Ishikawa (cell line): ENCODE measurements at regions not wholly inside any gene's neighbourhood (a gene's known extent, or its start where the extent isn't known, plus 50 kb on each side); places are given as distances from the start of the nearest gene placed in this dataset.

Source experiments
- CEBPB ChIP-seq: IDR thresholded peaks from 2 replicates; pipeline ENCODE4 v1.6.1; 2012
- CREB1 ChIP-seq: IDR thresholded peaks from 2 replicates; pipeline ENCODE4 v1.6.1; 2012; ENCODE audit warnings: low read depth
- EP300 ChIP-seq: IDR thresholded peaks from 2 replicates; pipeline ENCODE4 v1.6.1; 2012; ENCODE audit warnings: borderline replicate concordance
- FOXM1 ChIP-seq: IDR thresholded peaks from 2 replicates; pipeline ENCODE4 v1.6.1; 2012; ENCODE audit warnings: low read depth, borderline replicate concordance
- NFIC ChIP-seq: IDR thresholded peaks from 2 replicates; pipeline ENCODE4 v1.6.1; 2012
- RAD21 ChIP-seq: IDR thresholded peaks from 2 replicates; pipeline ENCODE4 v1.6.1; 2012; ENCODE audit warnings: low read depth
- TAF1 ChIP-seq: IDR thresholded peaks from 2 replicates; pipeline ENCODE4 v1.6.1; 2012; ENCODE audit warnings: low read depth, mild to moderate bottlenecking
- TCF12 ChIP-seq: IDR thresholded peaks from 2 replicates; pipeline ENCODE4 v1.6.1; 2012; ENCODE audit warnings: low read depth
- TEAD4 ChIP-seq: IDR thresholded peaks from 2 replicates; pipeline ENCODE4 v1.6.1; 2012
- YY1 ChIP-seq: IDR thresholded peaks from 2 replicates; pipeline ENCODE4 v1.6.1; 2012; ENCODE audit warnings: low read depth
- ZBTB7A ChIP-seq: IDR thresholded peaks from 2 replicates; pipeline ENCODE4 v1.6.1; 2012; ENCODE audit warnings: low read depth
- TF ChIP-seq, protein P1 (sequence below): IDR thresholded peaks from 2 replicates; pipeline ENCODE4 v1.6.1; 2012
- TF ChIP-seq, protein P2 (sequence below): IDR thresholded peaks from 2 replicates; pipeline ENCODE4 v1.6.1; 2012
- TF ChIP-seq, protein P3 (sequence below): IDR thresholded peaks from 2 replicates; pipeline ENCODE4 v1.6.1; 2012; ENCODE audit warnings: low read depth, mild to moderate bottlenecking

DNA sequence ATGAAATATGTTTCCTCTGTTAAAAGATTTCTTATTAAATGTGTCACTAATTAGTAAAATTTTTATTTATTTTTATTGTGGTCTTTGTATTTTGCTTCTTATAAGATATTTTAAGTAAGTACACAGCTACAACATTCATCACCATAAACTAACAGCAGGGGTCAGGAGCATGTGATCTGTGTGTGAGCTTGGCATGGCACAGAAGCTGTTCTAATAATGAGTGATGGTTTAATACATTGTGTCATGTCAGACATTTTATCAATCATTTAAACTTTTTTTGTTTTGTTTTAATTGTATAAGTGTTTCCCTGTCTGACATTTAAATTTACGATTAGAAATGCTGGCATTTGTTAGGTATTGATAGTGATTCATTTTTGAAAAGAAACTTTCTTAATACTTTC lies 585.4 kb downstream of the DSC3 start:
- no peak for TF ChIP-seq FOXM1
- TF ChIP-seq EP300, result no peak
- no peak for TF ChIP-seq CEBPB
- TF ChIP-seq YY1, result no peak
- no peak for TF ChIP-seq TAF1
- TF ChIP-seq TCF12, result no peak
- TF ChIP-seq NFIC, result no peak
- TF ChIP-seq CREB1, result no peak
- TF ChIP-seq, protein P1, sequence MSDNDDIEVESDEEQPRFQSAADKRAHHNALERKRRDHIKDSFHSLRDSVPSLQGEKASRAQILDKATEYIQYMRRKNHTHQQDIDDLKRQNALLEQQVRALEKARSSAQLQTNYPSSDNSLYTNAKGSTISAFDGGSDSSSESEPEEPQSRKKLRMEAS, result no peak
- TF ChIP-seq, protein P2, sequence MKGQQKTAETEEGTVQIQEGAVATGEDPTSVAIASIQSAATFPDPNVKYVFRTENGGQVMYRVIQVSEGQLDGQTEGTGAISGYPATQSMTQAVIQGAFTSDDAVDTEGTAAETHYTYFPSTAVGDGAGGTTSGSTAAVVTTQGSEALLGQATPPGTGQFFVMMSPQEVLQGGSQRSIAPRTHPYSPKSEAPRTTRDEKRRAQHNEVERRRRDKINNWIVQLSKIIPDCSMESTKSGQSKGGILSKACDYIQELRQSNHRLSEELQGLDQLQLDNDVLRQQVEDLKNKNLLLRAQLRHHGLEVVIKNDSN, result no peak
- TF ChIP-seq RAD21, result no peak
- no peak for TF ChIP-seq TEAD4
- TF ChIP-seq, protein P3, sequence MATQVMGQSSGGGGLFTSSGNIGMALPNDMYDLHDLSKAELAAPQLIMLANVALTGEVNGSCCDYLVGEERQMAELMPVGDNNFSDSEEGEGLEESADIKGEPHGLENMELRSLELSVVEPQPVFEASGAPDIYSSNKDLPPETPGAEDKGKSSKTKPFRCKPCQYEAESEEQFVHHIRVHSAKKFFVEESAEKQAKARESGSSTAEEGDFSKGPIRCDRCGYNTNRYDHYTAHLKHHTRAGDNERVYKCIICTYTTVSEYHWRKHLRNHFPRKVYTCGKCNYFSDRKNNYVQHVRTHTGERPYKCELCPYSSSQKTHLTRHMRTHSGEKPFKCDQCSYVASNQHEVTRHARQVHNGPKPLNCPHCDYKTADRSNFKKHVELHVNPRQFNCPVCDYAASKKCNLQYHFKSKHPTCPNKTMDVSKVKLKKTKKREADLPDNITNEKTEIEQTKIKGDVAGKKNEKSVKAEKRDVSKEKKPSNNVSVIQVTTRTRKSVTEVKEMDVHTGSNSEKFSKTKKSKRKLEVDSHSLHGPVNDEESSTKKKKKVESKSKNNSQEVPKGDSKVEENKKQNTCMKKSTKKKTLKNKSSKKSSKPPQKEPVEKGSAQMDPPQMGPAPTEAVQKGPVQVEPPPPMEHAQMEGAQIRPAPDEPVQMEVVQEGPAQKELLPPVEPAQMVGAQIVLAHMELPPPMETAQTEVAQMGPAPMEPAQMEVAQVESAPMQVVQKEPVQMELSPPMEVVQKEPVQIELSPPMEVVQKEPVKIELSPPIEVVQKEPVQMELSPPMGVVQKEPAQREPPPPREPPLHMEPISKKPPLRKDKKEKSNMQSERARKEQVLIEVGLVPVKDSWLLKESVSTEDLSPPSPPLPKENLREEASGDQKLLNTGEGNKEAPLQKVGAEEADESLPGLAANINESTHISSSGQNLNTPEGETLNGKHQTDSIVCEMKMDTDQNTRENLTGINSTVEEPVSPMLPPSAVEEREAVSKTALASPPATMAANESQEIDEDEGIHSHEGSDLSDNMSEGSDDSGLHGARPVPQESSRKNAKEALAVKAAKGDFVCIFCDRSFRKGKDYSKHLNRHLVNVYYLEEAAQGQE, result no peak
- TF ChIP-seq ZBTB7A, result no peak
